GM23338 (cell line): ENCODE measurements at regions not wholly inside any gene's neighbourhood (a gene's known extent, or its start where the extent isn't known, plus 50 kb on each side); places are given as distances from the start of the nearest gene placed in this dataset.

Source experiments
- ATAC-seq: fragments of 200-7000 bp; cut with Tn5 transposase; 3 replicates; pipeline ENCODE4 v1.9.1; 2020
- DNase-seq: peaks from one replicate; pipeline ENCODE4 v3.0.0-alpha.2; 2015; ENCODE audit warnings: low spot score
- H2AFZ ChIP-seq: fragments of 200-600 bp; sonication (generic); 2 replicates; pipeline ENCODE4 v1.8.0; 2016; ENCODE audit warnings: antibody characterized with exemption, mild to moderate bottlenecking, moderate library complexity
- H3F3A ChIP-seq: fragments of 200-600 bp; sonication (generic); replicated peaks from 2 replicates; pipeline ENCODE4 v1.8.0; 2017; ENCODE audit warnings: antibody characterized with exemption, mixed run types, low read depth
- H3K27ac ChIP-seq: fragments of 200-600 bp; sonication (generic); 2 replicates; pipeline ENCODE4 v1.6.1; 2016; ENCODE audit warnings: low read depth
- H3K27me3 ChIP-seq: fragments of 200-600 bp; sonication (generic); 2 replicates; pipeline ENCODE4 v1.8.0; 2016; ENCODE audit warnings: mild to moderate bottlenecking, mixed run types, moderate library complexity; ENCODE audit not compliant: insufficient read depth
- H3K36me3 ChIP-seq: fragments of 200-600 bp; sonication (generic); 2 replicates; pipeline ENCODE4 v1.8.0; 2016; ENCODE audit warnings: mild to moderate bottlenecking; ENCODE audit not compliant: insufficient read depth
- H3K4me1 ChIP-seq: fragments of 200-600 bp; sonication (generic); 2 replicates; pipeline ENCODE4 v1.8.0; 2016; ENCODE audit warnings: mild to moderate bottlenecking, moderate library complexity; ENCODE audit not compliant: insufficient read depth
- H3K4me2 ChIP-seq: fragments of 200-600 bp; sonication (generic); 2 replicates; pipeline ENCODE4 v1.7.1; 2017; ENCODE audit warnings: mixed run types
- H3K4me3 ChIP-seq: fragments of 200-600 bp; sonication (generic); 2 replicates; pipeline ENCODE4 v1.6.1; 2016; ENCODE audit warnings: mixed run types
- H3K79me2 ChIP-seq: fragments of 200-600 bp; sonication (generic); replicated peaks from 2 replicates; pipeline ENCODE4 v1.8.0; 2017; ENCODE audit warnings: mild to moderate bottlenecking; ENCODE audit not compliant: insufficient read depth
- H3K9me2 ChIP-seq: fragments of 200-600 bp; sonication (generic); 2 replicates; pipeline ENCODE4 v1.8.0; 2017; ENCODE audit not compliant: insufficient read depth
- H4K20me1 ChIP-seq: fragments of 200-600 bp; sonication (generic); replicated peaks from 2 replicates; pipeline ENCODE4 v1.8.0; 2017; ENCODE audit warnings: mild to moderate bottlenecking; ENCODE audit not compliant: insufficient read depth
- H3K27ac Mint-ChIP-seq: 2 replicates; pipeline ENCODE4 v1.8.0; 2020; ENCODE audit warnings: inconsistent platforms, mild to moderate bottlenecking, moderate library complexity, mixed read lengths
- H3K27me3 Mint-ChIP-seq: 3 replicates; pipeline ENCODE4 v1.8.0; 2022; ENCODE audit warnings: low read depth, mild to moderate bottlenecking, moderate library complexity, mixed read lengths, inconsistent platforms; ENCODE audit not compliant: insufficient read depth, poor library complexity
- H3K36me3 Mint-ChIP-seq: 3 replicates; pipeline ENCODE4 v1.8.0; 2021; ENCODE audit warnings: low read depth, mild to moderate bottlenecking, inconsistent platforms, moderate library complexity, mixed read lengths
- H3K4me1 Mint-ChIP-seq: 3 replicates; pipeline ENCODE4 v1.8.0; 2020; ENCODE audit warnings: mild to moderate bottlenecking, inconsistent platforms, mixed read lengths
- H3K4me3 Mint-ChIP-seq: 3 replicates; pipeline ENCODE4 v1.8.0; 2021; ENCODE audit warnings: moderate library complexity, mild to moderate bottlenecking, inconsistent platforms, mixed read lengths
- H3K9me3 Mint-ChIP-seq: 3 replicates; pipeline ENCODE4 v1.8.0; 2020; ENCODE audit warnings: moderate library complexity, mild to moderate bottlenecking, inconsistent platforms, mixed read lengths
- CREB1 ChIP-seq: fragments of 250-450 bp; sonication (Bioruptor Pico); IDR thresholded peaks from 2 replicates; pipeline ENCODE4 v1.5.0; 2020; ENCODE audit warnings: low read depth, mild to moderate bottlenecking, moderate library complexity
- CTCF ChIP-seq, 2 experiments: fragments of 200-600 bp in 1 of 2; sonication (generic) in 1 of 2; conservative IDR thresholded peaks; 2 replicates each; pipeline versions ENCODE4 v1.5.1 to v1.6.1; 2016 to 2017; ENCODE audit warnings: antibody characterized with exemption in 2 of 2, low read depth in 2 of 2, mild to moderate bottlenecking in 2 of 2, moderate library complexity in 1 of 2
- ETS1 ChIP-seq: IDR thresholded peaks from 2 replicates; pipeline ENCODE4 v1.6.1; 2016; ENCODE audit warnings: antibody characterized with exemption
- EZH2 ChIP-seq: fragments of 200-600 bp; sonication (generic); IDR thresholded peaks from one replicate; pipeline ENCODE4 v1.8.0; 2017; ENCODE audit warnings: antibody characterized with exemption, mild to moderate bottlenecking, low read depth; ENCODE audit not compliant: unreplicated experiment
- EZH2phosphoT487 ChIP-seq: fragments of 200-600 bp; sonication (generic); IDR thresholded peaks from one replicate; pipeline ENCODE4 v1.8.1; 2018; ENCODE audit warnings: antibody characterized with exemption; ENCODE audit not compliant: unreplicated experiment
- JUNB ChIP-seq: IDR thresholded peaks from one replicate; pipeline ENCODE4 v1.6.1; 2016; ENCODE audit warnings: antibody characterized with exemption; ENCODE audit not compliant: unreplicated experiment
- NANOG ChIP-seq: IDR thresholded peaks from 2 replicates; pipeline ENCODE4 v1.6.1; 2016; ENCODE audit warnings: antibody characterized with exemption, borderline replicate concordance
- POLR2AphosphoS5 ChIP-seq: IDR thresholded peaks from 2 replicates; pipeline ENCODE4 v1.6.1; 2016; ENCODE audit warnings: antibody characterized with exemption, low read depth
- REST ChIP-seq: IDR thresholded peaks from one replicate; pipeline ENCODE4 v1.6.1; 2018; ENCODE audit warnings: antibody characterized with exemption; ENCODE audit not compliant: unreplicated experiment
- STAT1 ChIP-seq: IDR thresholded peaks from one replicate; pipeline ENCODE4 v1.6.1; 2016; ENCODE audit warnings: antibody characterized with exemption; ENCODE audit not compliant: unreplicated experiment
- ZNF114 ChIP-seq: fragments of 250-450 bp; sonication (Bioruptor Pico); IDR thresholded peaks from 2 replicates; pipeline ENCODE4 v1.5.0; 2020; ENCODE audit warnings: mild to moderate bottlenecking, moderate library complexity
- ZNF331 ChIP-seq: fragments of 250-450 bp; sonication (Bioruptor Pico); IDR thresholded peaks from 2 replicates; pipeline ENCODE4 v1.5.0; 2020; ENCODE audit warnings: low read depth, mild to moderate bottlenecking, moderate library complexity
- ZNF462 ChIP-seq: fragments of 250-450 bp; sonication (Bioruptor Pico); IDR thresholded peaks from 2 replicates; pipeline ENCODE4 v1.5.0; 2020; ENCODE audit warnings: mild to moderate bottlenecking, moderate library complexity

GRCh38 chr9:120261419-120261818, 318.5 kb downstream of the CDK5RAP2 start:
- no peak overlapping the region for H3K4me2 ChIP-seq
- H3F3A ChIP-seq, result no peaks in the 10 kb centered on the region
- H3K9me2 ChIP-seq, result peaks cover 6% of the 10 kb centered on the region; the same call in 1 of the 2 replicates
- ATAC-seq (no peak), DNase-seq (no peak)
- no peak overlapping the region for H3K27ac ChIP-seq
- Mint-ChIP-seq H3K4me1 (0 out of 3 replicates have a peak, but pooled peaks cover 3% of the 10 kb centered on the region), H3K27me3 (peaks cover 2% of the 10 kb centered on the region), H3K36me3 (no peaks in the 10 kb centered on the region), H3K4me3 (no peak overlapping the region), H3K9me3 (no peaks in the 10 kb centered on the region), H3K27ac (no peak overlapping the region)
- no peaks in the 10 kb centered on the region for H3K4me1 ChIP-seq
- H2AFZ ChIP-seq, result no peak overlapping the region
- TF ChIP-seq STAT1 (no peak), CTCF (conservative IDR thresholded peaks at IDR 0.05; ENCODE audit: low read depth in 2 of 2) (no peak), ETS1 (no peak), EZH2phosphoT487 (no peak), ZNF331 (CRISPR knock-in tag) (no peak), ZNF462 (CRISPR knock-in tag) (no peak), NANOG (no peak), POLR2AphosphoS5 (no peak), ZNF114 (CRISPR knock-in tag) (no peak), REST (no peak), JUNB (no peak), CREB1 (CRISPR knock-in tag) (no peak), EZH2 (no peak)
- no peaks in the 10 kb centered on the region for H3K36me3 ChIP-seq
- H3K27me3 ChIP-seq, result no peaks in the 10 kb centered on the region
- H3K79me2 ChIP-seq, result no peaks in the 10 kb centered on the region
- H4K20me1 ChIP-seq, result no peaks in the 10 kb centered on the region
- no peak overlapping the region for H3K4me3 ChIP-seq
